Endothelial cell of umbilical vein (primary cell): ENCODE measurements at regions not wholly inside any gene's neighbourhood (a gene's known extent, or its start where the extent isn't known, plus 50 kb on each side); places are given as distances from the start of the nearest gene placed in this dataset.

Experiments
- BruUV-seq: library from RNA; stranded (reverse); fragments of 400-500 nt; replicated peaks from 2 replicates; lab custom pipeline; 2021; lab: Mats Ljungman, UMichigan
- CTCF ChIA-PET: fragments of 300-600, 350-600 bp; sonication (Branson Sonifier 250); formaldehyde crosslinking; loops from one replicate; lab custom pipeline; 2021; ENCODE audit warnings: antibody characterized with exemption, inconsistent platforms; lab: Charles Lee
- POLR2A ChIA-PET: fragments of 300-600, 350-600 bp; sonication (Branson Sonifier 250); formaldehyde crosslinking; loops from one replicate; lab custom pipeline; 2021; ENCODE audit warnings: antibody characterized with exemption, inconsistent platforms; lab: Charles Lee
- DNase-seq: peaks from one replicate; pipeline ENCODE4 v3.0.0-alpha.2; 2011; ENCODE audit warnings: low read depth, low spot score
- FAIRE-seq: peaks from 2 replicates; lab custom pipeline; 2011; peaks lifted over from hg19 to GRCh38; lab: Jason Lieb, UNC
- H2AFZ ChIP-seq: 2 replicates; pipeline ENCODE4 v1.6.0; 2012; ENCODE audit warnings: low read depth, low read length, control low read depth, inconsistent platforms
- H3K27ac ChIP-seq: 2 replicates; pipeline ENCODE4 v1.5.1; 2011; ENCODE audit warnings: low read depth, mild to moderate bottlenecking, control low read depth, low read length, moderate library complexity; ENCODE audit not compliant: insufficient read depth
- H3K27me3 ChIP-seq, 2 experiments: 2 replicates each; pipeline versions ENCODE4 v1.6.0 to v1.6.1; 2011; ENCODE audit warnings: low read length in 2 of 2, mixed read lengths in 1 of 2; ENCODE audit not compliant: control insufficient read depth in 2 of 2, insufficient read depth in 2 of 2
- H3K36me3 ChIP-seq, 2 experiments: 2 replicates in 1 of 2; 3 replicates in 1 of 2; pipeline ENCODE4 v1.5.1; 2011; ENCODE audit warnings: low read length in 2 of 2, mild to moderate bottlenecking in 1 of 2, moderate library complexity in 1 of 2; ENCODE audit not compliant: control insufficient read depth in 2 of 2, insufficient read depth in 2 of 2; ENCODE audit errors: extremely low read depth in 1 of 2
- H3K4me1 ChIP-seq: 3 replicates; pipeline ENCODE4 v1.5.1; 2011; ENCODE audit warnings: mild to moderate bottlenecking, low read length; ENCODE audit not compliant: control insufficient read depth, insufficient read depth; ENCODE audit errors: extremely low read depth
- H3K4me2 ChIP-seq: 2 replicates; pipeline ENCODE4 v1.6.1; 2011; ENCODE audit warnings: low read length, control low read depth, mixed read lengths; ENCODE audit not compliant: insufficient read depth
- H3K4me3 ChIP-seq, 3 experiments: fragments of 200-600 bp in 1 of 3; sonication (generic), shearing (Covaris generic) in 1 of 3; replicated peaks in 1 of 3; 2 replicates each; pipeline ENCODE4 v1.5.1; 2011 to 2016; ENCODE audit warnings: control low read depth in 3 of 3, low read length in 3 of 3, mild to moderate bottlenecking in 2 of 3, inconsistent platforms in 1 of 3, low read depth in 1 of 3, moderate library complexity in 1 of 3; ENCODE audit not compliant: insufficient read depth in 1 of 3
- H3K79me2 ChIP-seq: 2 replicates; pipeline ENCODE4 v1.6.0; 2012; ENCODE audit warnings: low read length, inconsistent platforms; ENCODE audit not compliant: control insufficient read depth, insufficient read depth
- H3K9ac ChIP-seq: replicated peaks from 2 replicates; pipeline ENCODE3; 2011; ENCODE audit warnings: low read length, control low read depth; ENCODE audit not compliant: insufficient read depth; ENCODE audit errors: extremely low read depth
- H3K9me1 ChIP-seq: replicated peaks from 3 replicates; pipeline ENCODE4 v1.6.0; 2011; ENCODE audit warnings: mild to moderate bottlenecking, low read length; ENCODE audit not compliant: control insufficient read depth, insufficient read depth; ENCODE audit errors: extremely low read depth
- H3K9me3 ChIP-seq: replicated peaks from 2 replicates; pipeline ENCODE4 v1.5.1; 2012; ENCODE audit warnings: low read length, inconsistent platforms; ENCODE audit not compliant: control insufficient read depth, insufficient read depth
- H4K20me1 ChIP-seq: replicated peaks from 2 replicates; pipeline ENCODE3; 2011; ENCODE audit warnings: mild to moderate bottlenecking, low read length; ENCODE audit not compliant: control insufficient read depth, insufficient read depth; ENCODE audit errors: extremely low read depth
- CTCF ChIP-seq, 2 donors: IDR thresholded peaks; 1 replicate in 1 of 2; 2 replicates in 1 of 2; pipeline ENCODE4 v1.5.1; 2011; ENCODE audit warnings: low read length in 2 of 2, mild to moderate bottlenecking in 2 of 2, moderate library complexity in 2 of 2, control low read depth in 1 of 2, inconsistent platforms in 1 of 2, low read depth in 1 of 2; ENCODE audit not compliant: insufficient read depth in 1 of 2; ENCODE audit errors: extremely low read depth in 1 of 2
- FOS ChIP-seq: IDR thresholded peaks from 2 replicates; pipeline ENCODE4 v1.6.1; 2011; ENCODE audit warnings: mild to moderate bottlenecking, low read length, moderate library complexity, borderline replicate concordance; ENCODE audit not compliant: insufficient read depth
- GATA2 ChIP-seq: IDR thresholded peaks from 2 replicates; pipeline ENCODE4 v1.7.0; 2011; ENCODE audit warnings: low read depth, mild to moderate bottlenecking, moderate library complexity, mixed read lengths, low read length; ENCODE audit not compliant: insufficient read length, insufficient read depth
- JUN ChIP-seq: IDR thresholded peaks from 2 replicates; pipeline ENCODE4 v1.6.1; 2011; ENCODE audit warnings: borderline replicate concordance, low read depth; ENCODE audit not compliant: insufficient read length, insufficient read depth
- MYC ChIP-seq: IDR thresholded peaks from one replicate; pipeline ENCODE4 v1.6.1; 2011; ENCODE audit warnings: mild to moderate bottlenecking, low read depth, low read length
- POLR2A ChIP-seq: IDR thresholded peaks from 2 replicates; pipeline ENCODE4 v1.6.1; 2012; ENCODE audit warnings: low read depth, mild to moderate bottlenecking, control low read depth, low read length
- POLR2AphosphoS5 ChIP-seq: IDR thresholded peaks from 2 replicates; pipeline ENCODE4 v1.6.1; 2012; ENCODE audit warnings: low read depth, mild to moderate bottlenecking, control low read depth, low read length, moderate library complexity; ENCODE audit not compliant: insufficient read depth
- dilution Hi-C: fragments of 300-500 bp; cut with MboI; formaldehyde crosslinking; loops from one replicate; pipeline ENCODE4 v1.15.0; 2019; ENCODE audit warnings: low sequenced_read_pairs; ENCODE audit not compliant: extremely low pct_ligation_motif_present
- intact Hi-C: fragments of 100-400 bp; cut with micrococcal nuclease; formaldehyde crosslinking; loops from one replicate; pipeline ENCODE4 v1.10.0; 2022
- TF ChIP-seq, protein P1 (sequence below): IDR thresholded peaks from 2 replicates; pipeline ENCODE4 v1.6.1; 2011; ENCODE audit not compliant: insufficient read depth, insufficient read length

- FAIRE-seq (no peak), DNase-seq (no peak)
- ChIA-PET CTCF (interaction anchor here (1.0 kb wide), 1 partner anchor 12 kb away, joined by 3 read pairs; no protein-coding TSS in a partner anchor), POLR2A (no interaction called here)
- Histone ChIP-seq H3K27me3 (no peaks in the 10 kb centered on the region), H4K20me1 (no peaks in the 10 kb centered on the region), H3K4me1 (peaks cover 2% of the 10 kb centered on the region), H3K9ac (no peak overlapping the region), H3K36me3 (no peaks in the 10 kb centered on the region), H3K27ac (no peak overlapping the region), H2AFZ (no peak overlapping the region), H3K4me2 (no peak overlapping the region), H3K9me3 (no peaks in the 10 kb centered on the region), H3K9me1 (no peaks in the 10 kb centered on the region), H3K79me2 (no peaks in the 10 kb centered on the region), H3K4me3 (no peak overlapping the region)
- intact Hi-C loops = no loop called here
- dilution Hi-C loops = no loop called here
- no TSS peak for BruUV-seq
- no peak for TF ChIP-seq POLR2A
- TF ChIP-seq GATA2 = no peak
- TF ChIP-seq, protein P1, sequence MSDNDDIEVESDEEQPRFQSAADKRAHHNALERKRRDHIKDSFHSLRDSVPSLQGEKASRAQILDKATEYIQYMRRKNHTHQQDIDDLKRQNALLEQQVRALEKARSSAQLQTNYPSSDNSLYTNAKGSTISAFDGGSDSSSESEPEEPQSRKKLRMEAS = no peak
- TF ChIP-seq MYC = no peak
- no peak for TF ChIP-seq POLR2AphosphoS5
- TF ChIP-seq CTCF (IDR thresholded peaks at IDR 0.05; ENCODE audit: extremely low read depth in 1 of 2, insufficient read depth in 1 of 2, low read depth in 1 of 2, low read length in 2 of 2) = no peak
Observed at GRCh38 chr1:81170721-81171120, 630.0 kb upstream of the ADGRL2 start.

DNA sequence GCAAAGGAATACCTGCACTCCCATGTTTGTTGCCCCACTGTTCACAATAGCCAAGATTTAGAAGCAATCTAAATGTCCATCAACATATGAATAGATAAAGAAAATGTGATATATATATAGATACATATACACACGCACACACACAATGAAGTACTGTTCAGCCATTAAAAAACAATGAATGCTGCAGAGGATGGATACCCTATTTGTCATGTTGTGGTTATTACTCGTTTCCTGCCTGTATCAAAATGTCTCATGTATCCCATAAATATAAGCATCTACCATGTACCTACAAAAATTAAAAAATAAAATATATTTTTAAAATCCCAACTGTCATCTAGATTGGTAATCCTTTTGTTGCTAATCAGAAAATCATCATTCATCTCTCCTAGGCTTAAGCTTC lies 634.8 kb upstream of the ADGRL2 start:
- no peak overlapping the region for H3K27ac ChIP-seq
- H3K4me1 ChIP-seq = peaks cover 3% of the 10 kb centered on the region
- POLR2A ChIA-PET = no interaction called here
- H2AFZ ChIP-seq = peak overlapping the region; percentile 8
- H3K27me3 ChIP-seq = no peaks in the 10 kb centered on the region
- no peak overlapping the region for H3K4me2 ChIP-seq
- no peaks in the 10 kb centered on the region for H3K79me2 ChIP-seq
- H3K9me1 ChIP-seq = no peaks in the 10 kb centered on the region
- peak; percentile 12 for DNase-seq
- H3K9ac ChIP-seq = no peak overlapping the region
- no TSS peak for BruUV-seq
- intact Hi-C loops (no loop called here), dilution Hi-C loops (no loop called here)
- no peaks in the 10 kb centered on the region for H3K9me3 ChIP-seq
- no peak overlapping the region for H3K4me3 ChIP-seq
- TF ChIP-seq JUN (no peak), FOS (peak; percentile 37)
- no peaks in the 10 kb centered on the region for H4K20me1 ChIP-seq
- H3K36me3 ChIP-seq = no peaks in the 10 kb centered on the region
- FAIRE-seq = no peak
- CTCF ChIA-PET = no interaction called here
